EH (cell line): ENCODE measurements at regions not wholly inside any gene's neighbourhood (a gene's known extent, or its start where the extent isn't known, plus 50 kb on each side); places are given as distances from the start of the nearest gene placed in this dataset.

ENCODE experiments used
- DNase-seq: peaks from one replicate; pipeline ENCODE4 v3.0.0-alpha.2; 2015; ENCODE audit warnings: low read depth

DNA sequence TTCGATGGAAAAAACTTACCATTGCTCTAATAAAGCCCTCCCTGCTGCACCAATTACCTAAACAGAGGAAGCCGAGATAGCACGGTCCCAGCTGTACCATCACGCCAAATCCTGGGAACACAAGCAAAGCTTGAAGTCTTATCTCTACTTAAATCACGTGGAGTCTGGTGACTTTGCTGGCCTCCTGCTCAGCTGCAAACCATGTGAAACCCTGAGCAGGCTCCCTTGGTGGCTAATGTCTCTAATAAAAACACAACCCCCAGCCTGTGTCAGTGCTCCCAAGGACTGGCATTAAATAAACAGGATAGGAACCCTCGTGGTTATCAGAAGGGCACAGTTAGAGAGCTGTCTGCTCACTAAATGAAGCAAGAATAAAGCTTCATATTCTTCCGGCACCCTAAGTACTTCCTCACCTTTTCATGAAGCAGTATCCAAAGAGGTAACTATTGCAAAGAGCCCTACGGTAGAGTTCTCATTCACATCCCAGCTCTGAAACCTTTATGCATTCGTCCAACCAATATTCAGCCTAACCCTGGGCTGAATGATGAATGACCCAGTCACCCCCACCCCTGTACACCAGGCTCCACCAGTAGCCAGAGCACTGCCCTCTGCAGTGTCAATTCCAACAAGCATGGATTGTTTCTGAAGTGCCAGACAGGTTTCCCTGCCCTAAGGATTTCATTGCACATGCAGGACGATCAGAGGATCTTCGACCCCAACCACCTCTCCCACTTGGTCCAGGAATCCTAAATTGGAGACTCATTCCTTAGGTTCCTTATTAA lies 452.7 kb upstream of the TMPO start:
- no peak for DNase-seq

GRCh38 chr12:98064501-98064900 lies 450.9 kb upstream of the TMPO start:
- no peak for DNase-seq

GRCh38 chr12:98067795-98068194 lies 447.6 kb upstream of the TMPO start:
- no peak for DNase-seq

DNA sequence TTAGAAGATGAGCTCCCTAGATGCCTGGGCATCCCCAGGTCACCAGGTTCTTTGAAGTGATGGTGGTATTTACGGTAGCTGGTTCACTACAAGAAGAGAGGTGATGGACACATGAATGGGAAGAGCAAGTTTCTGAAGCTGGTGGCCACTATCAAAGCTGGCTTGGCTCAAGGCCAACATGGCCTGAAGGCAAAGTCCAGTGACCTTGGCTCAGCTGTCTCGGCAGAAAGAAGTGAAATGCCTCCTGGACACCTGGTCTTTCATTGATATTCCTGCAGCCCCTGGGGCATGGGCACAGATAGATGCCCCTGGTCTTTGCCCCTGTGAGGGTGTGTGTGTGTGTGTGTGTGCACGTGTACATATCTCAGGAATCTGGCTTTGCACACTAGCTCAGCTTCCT lies 441.8 kb upstream of the TMPO start:
- no peak for DNase-seq

GRCh38 chr12:98074286-98074685 lies 441.1 kb upstream of the TMPO start:
- DNase-seq: no peak

- no peak for DNase-seq
Measured at GRCh38 chr12:98084391-98084790, 431.0 kb upstream of the TMPO start.

DNA sequence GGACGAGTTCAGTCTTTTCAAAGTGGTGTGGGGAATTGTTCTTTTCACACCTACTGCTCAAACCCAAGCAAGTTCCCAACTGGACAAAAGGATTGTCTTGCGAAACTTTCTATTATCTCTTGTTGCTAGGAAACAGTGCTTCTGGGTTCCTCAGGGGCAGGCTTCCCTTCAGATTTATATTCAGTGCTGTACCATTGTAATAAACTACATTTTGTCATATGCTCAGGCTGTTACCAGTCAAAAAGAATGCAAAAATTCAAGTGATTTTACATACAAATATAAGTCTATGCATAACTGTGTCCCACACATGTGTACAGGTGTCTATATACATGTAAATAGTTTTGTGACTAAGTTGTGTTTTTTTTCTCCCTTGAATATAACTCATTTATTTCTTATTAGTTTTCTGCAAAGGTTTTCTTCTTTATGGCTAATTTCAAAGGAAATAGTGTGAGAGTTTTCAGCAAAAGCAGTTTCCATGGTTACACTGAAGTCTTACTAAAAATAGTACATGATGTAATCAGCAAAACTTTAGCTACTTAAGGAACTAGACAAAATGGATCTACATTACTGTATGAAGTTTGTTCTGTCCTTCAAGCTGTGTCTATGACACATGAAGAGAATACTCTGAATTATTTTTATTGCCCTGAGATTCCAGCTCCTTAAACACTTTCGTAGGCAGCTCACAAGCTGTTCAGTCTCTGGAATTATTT lies 430.2 kb upstream of the TMPO start:
- no peak for DNase-seq

- DNase-seq: no peak
Measured at GRCh38 chr12:98090731-98091130, 424.7 kb upstream of the TMPO start.

GRCh38 chr12:98096436-98096835 lies 419.0 kb upstream of the TMPO start:
- DNase-seq: no peak

GRCh38 chr12:98106031-98106683 lies 409.2 kb upstream of the TMPO start:
- no peak for DNase-seq

DNA sequence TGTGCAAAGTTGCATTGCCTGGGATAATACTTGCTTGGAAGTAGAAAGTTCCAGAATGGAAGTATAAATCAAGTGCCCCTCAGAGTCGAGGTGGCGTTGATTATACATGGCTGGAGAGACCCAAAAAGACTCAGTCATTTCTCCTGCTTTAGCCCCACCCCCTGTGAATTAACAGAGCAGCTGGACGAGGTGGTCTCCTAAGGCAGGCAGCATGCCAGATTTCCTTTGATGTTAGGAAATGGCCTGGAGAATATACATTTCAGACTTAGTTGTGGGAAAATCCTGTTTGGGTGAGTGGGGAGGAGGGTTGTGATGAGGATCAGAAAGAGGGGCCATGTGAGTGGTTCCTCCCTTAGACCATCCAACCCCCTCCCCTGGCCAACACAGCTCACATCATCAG lies 406.1 kb upstream of the TMPO start:
- no peak for DNase-seq

DNA sequence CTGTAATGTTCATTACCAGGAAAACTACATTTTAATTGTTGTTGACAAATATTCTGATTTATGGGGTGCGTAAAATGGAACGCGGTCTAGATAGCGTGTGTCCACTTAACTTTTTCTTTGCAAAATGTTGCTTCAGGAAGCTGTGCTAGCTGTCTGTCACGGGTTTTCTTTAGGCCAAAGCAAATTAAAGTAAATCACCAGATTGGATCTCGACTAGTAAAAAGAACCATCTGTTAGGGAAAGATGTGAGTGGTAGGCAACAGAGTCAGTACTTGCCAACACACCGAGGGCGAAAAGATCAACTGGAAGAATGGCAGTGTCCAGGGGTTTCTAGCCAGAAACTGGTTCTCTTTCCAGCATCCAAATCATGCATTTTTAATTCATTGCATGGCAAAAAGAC lies 404.9 kb upstream of the TMPO start:
- no peak for DNase-seq

GRCh38 chr12:98113548-98113947 lies 401.8 kb upstream of the TMPO start:
- no peak for DNase-seq

DNA sequence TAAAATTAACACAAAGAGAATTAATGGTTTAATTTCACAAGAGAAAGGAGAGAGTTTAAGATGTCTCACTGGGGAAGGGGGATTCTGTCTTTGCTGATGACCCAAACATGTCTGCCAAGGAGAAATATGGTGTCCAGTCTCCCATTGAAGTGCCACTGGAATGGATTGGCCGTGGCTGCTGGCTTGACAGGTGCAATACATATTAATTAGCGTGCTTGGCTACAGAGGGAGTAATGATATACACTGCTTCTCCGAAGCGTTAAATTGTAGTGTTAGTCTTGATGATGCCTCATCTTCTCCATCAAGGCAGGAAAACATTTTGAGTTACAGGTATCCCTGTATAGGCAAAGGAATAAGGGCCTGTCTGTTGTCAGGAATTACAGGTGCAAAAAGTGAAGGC lies 393.4 kb upstream of the TMPO start:
- DNase-seq: no peak

DNA sequence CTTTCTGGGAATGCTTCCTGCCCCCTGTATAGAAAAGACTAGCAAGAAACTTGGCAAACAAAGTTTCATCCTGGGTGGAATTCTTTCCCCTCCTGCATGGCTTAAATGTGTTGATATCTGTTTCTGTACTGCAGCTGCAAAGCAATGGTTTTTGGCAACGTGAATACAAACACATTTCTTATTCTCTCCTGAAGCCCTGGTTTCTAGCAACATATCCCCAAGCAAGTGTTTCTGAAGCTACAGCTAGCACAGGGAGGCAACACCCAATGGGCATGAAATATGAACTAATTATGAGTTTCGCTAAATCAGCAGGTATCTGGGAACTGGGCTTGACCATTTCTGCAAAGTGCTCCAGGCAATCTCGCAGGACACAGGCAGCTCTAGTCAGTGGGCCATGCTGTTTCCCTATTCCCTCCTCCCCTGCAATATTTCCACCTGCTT lies 392.3 kb upstream of the TMPO start:
- no peak for DNase-seq

DNA sequence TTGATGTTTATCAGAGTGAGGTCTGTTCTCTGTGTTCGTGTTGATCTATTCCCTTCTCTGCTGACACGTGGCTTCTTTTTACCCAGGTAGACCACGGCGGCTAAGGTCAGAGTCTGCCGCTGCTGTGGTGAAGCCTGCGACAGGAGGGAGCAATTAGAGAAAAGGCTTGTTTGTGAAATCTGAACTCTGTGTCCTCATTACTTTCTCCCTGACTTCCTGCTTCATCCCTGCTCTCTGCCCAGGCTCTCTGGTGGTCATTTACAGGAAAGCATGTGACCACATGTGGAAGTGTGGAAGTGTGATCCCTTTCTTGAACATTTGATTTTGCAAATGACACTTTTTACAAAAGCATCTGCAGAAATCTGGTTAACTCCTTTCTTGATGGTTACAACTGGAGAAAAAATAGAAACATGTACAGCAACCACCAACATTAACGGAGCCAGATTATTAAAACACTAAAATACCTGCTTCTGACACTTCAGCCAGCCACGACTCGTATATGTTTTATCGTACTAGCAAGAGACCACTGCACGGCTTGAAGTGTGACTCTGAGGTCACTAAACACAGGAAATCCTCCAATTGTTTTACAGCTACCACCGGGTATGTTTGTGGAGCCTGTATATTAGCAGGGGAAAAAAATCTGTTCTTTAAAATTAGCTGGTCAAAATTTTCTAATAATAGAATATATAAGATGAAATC lies 388.6 kb upstream of the TMPO start:
- no peak for DNase-seq

DNA sequence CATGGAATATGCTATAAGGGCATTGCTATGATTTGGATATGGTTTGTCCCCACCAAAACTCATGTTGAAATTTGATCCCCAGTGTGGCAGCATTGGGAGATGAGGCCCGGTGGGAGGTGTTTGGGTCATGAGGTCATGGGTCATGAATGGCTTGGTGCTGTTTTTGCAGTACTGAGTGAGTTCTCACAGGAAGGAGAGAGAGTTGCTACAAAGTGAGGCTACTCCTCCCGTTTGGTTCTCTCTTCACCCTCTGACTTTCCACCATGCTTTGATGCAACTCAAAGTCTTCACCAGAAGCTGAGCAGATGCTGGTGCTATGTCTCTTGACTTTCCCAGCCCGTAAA lies 388.1 kb upstream of the TMPO start:
- no peak for DNase-seq

GRCh38 chr12:98127854-98128253 lies 387.5 kb upstream of the TMPO start:
- DNase-seq: no peak

DNA sequence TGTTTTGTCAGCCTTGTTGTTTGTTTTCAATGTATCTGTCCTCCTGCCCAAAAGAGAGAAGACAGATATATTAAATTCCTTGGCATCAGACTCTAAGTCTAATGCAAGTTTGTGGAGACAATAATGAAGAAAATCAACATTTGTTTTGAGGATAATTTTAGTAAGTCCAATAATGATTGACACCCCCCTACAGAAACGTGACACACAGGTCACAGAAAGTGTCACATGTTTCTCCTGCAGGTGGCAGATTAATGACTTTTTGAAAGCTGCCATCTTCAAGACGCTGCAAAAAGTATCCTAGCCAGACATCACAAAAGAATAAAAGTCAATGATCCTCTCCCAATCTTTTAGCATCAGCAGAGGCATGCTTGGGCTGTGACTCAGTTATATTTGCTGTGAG lies 378.8 kb upstream of the TMPO start:
- DNase-seq: no peak

DNA sequence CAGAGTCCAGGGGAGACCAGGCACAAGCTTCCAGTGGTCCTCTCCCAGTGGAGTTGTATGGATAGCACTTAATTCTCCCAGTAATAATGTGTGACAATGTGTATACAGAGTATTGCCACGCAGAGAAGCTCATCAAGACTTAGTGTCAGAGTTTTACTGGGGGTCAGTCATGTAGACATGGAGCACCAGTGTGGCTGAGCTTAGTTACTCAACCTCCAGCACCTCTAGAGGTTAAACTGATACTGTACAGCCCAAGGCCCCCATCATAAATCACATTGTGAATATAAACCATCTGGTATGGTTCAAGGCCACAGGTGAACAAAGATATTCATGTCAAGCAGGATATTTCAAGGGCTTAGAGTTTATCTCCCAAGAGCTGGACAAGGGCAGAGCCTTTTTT lies 378.1 kb upstream of the TMPO start:
- no peak for DNase-seq

DNA sequence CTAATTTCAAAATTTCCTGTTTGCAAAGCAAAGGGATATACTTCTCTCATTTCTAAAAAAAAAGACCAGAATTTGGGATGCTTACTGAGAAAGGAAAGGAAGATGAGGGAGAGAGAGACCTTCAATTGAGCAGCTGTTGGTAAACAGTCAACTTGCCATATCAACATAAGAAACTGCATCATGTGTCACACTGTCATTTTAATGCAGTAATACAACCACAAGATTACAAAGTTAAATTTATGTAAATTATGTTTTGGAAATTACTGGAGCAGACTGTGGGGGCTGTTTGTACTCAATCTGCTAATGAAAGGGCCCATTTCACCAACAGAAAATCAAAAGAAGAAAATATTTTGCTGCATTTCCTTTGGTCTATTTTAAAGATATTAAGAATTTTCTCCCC lies 370.4 kb upstream of the TMPO start:
- DNase-seq: no peak

DNA sequence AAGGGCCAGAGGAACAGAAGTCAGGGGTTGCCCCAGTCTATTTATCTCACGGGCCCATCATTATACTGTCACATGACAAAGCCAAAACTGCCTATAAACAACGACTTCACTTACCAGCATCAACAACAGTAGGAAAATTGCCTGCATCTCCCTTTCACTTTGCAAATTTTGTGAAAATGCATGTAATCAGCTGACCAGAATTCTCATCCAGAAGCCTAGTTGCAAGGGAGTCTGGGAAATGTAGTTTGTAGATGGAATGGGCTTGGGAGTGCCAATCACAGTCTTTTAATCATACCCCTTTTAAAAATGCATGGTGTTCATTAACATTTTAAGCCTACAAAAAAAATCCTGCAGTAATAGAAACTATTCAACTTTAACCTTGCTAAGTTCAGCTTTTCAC lies 369.3 kb upstream of the TMPO start:
- no peak for DNase-seq

GRCh38 chr12:98146487-98146886 lies 368.9 kb upstream of the TMPO start:
- no peak for DNase-seq
